Loucy (cell line): ENCODE measurements at regions not wholly inside any gene's neighbourhood (a gene's known extent, or its start where the extent isn't known, plus 50 kb on each side); places are given as distances from the start of the nearest gene placed in this dataset.

Source experiments
- H2AFZ ChIP-seq: fragments of 200-600 bp; sonication (generic); 2 replicates; pipeline ENCODE4 v1.6.0; 2016; ENCODE audit warnings: antibody characterized with exemption, mild to moderate bottlenecking, low read length, moderate library complexity
- H3F3A ChIP-seq: fragments of 200-600 bp; 2 replicates; pipeline ENCODE4 v1.6.0; 2016; ENCODE audit warnings: antibody characterized with exemption, low read depth, mild to moderate bottlenecking
- H3K27me3 ChIP-seq: fragments of 200-600 bp; sonication (generic); 2 replicates; pipeline ENCODE4 v1.6.1; 2014; ENCODE audit warnings: low read length, mild to moderate bottlenecking; ENCODE audit not compliant: insufficient read depth, poor library complexity, severe bottlenecking
- H3K36me3 ChIP-seq: fragments of 200-600 bp; sonication (generic); 2 replicates; pipeline ENCODE4 v1.6.1; 2016; ENCODE audit warnings: low read length; ENCODE audit not compliant: insufficient read depth
- H3K4me1 ChIP-seq: fragments of 200-600 bp; sonication (generic); 2 replicates; pipeline ENCODE4 v1.5.1; 2014; ENCODE audit warnings: low read length, mild to moderate bottlenecking; ENCODE audit not compliant: insufficient read depth, poor library complexity, severe bottlenecking
- H3K4me2 ChIP-seq: fragments of 200-600 bp; sonication (generic); 2 replicates; pipeline ENCODE4 v1.6.0; 2014; ENCODE audit warnings: antibody characterized with exemption, low read length, low read depth, mild to moderate bottlenecking; ENCODE audit not compliant: poor library complexity, severe bottlenecking
- H3K4me3 ChIP-seq: fragments of 200-600 bp; sonication (generic); 2 replicates; pipeline ENCODE4 v1.5.1; 2014; ENCODE audit warnings: low read length, mild to moderate bottlenecking, mixed read lengths; ENCODE audit not compliant: poor library complexity, severe bottlenecking
- H3K79me2 ChIP-seq: fragments of 200-600 bp; sonication (generic); 2 replicates; pipeline ENCODE4 v1.6.1; 2014; ENCODE audit warnings: low read length; ENCODE audit not compliant: insufficient read depth
- H3K9ac ChIP-seq: fragments of 200-600 bp; sonication (generic); 2 replicates; pipeline ENCODE4 v1.6.0; 2014; ENCODE audit warnings: mild to moderate bottlenecking, low read depth, low read length, moderate library complexity; ENCODE audit not compliant: poor library complexity, severe bottlenecking
- H3K9me2 ChIP-seq: fragments of 200-600 bp; sonication (generic); replicated peaks from 2 replicates; pipeline ENCODE4 v1.6.1; 2016; ENCODE audit warnings: low read depth, low read length, mixed read lengths
- H3K9me3 ChIP-seq: fragments of 200-600 bp; sonication (generic); 2 replicates; pipeline ENCODE4 v1.6.1; 2014; ENCODE audit warnings: mild to moderate bottlenecking, antibody characterized with exemption, low read length, low read depth; ENCODE audit not compliant: insufficient read depth
- H4K20me1 ChIP-seq: fragments of 200-600 bp; sonication (generic); 2 replicates; pipeline ENCODE4 v1.6.0; 2014; ENCODE audit warnings: antibody characterized with exemption, low read length, mild to moderate bottlenecking; ENCODE audit not compliant: insufficient read depth, poor library complexity, severe bottlenecking
- CTCF ChIP-seq: fragments of 200-600 bp; sonication (generic); conservative IDR thresholded peaks from 2 replicates; pipeline ENCODE4 v1.5.1; 2014; ENCODE audit warnings: mild to moderate bottlenecking, antibody characterized with exemption, low read length
- EZH2phosphoT487 ChIP-seq: fragments of 200-600 bp; IDR thresholded peaks from 2 replicates; pipeline ENCODE4 v1.6.1; 2018; ENCODE audit warnings: antibody characterized with exemption, mild to moderate bottlenecking, moderate library complexity, borderline replicate concordance

GRCh38 chr5:144086295-144086694, 84.2 kb downstream of the YIPF5 start:
- H3K9ac ChIP-seq = no peak overlapping the region
- H3K4me1 ChIP-seq = peaks cover 12% of the 10 kb centered on the region
- H3K9me3 ChIP-seq = peaks cover 6% of the 10 kb centered on the region; the same call in 1 of the 2 replicates
- H3F3A ChIP-seq = no peaks in the 10 kb centered on the region
- no peaks in the 10 kb centered on the region for H3K27me3 ChIP-seq
- H3K79me2 ChIP-seq = no peaks in the 10 kb centered on the region
- no peak for TF ChIP-seq CTCF
- TF ChIP-seq EZH2phosphoT487 = no peak
- H3K9me2 ChIP-seq = no peaks in the 10 kb centered on the region
- H3K36me3 ChIP-seq = no peaks in the 10 kb centered on the region
- H3K4me2 ChIP-seq = no peak overlapping the region
- H3K4me3 ChIP-seq = no peak overlapping the region
- no peak overlapping the region for H2AFZ ChIP-seq
- no peaks in the 10 kb centered on the region for H4K20me1 ChIP-seq

DNA sequence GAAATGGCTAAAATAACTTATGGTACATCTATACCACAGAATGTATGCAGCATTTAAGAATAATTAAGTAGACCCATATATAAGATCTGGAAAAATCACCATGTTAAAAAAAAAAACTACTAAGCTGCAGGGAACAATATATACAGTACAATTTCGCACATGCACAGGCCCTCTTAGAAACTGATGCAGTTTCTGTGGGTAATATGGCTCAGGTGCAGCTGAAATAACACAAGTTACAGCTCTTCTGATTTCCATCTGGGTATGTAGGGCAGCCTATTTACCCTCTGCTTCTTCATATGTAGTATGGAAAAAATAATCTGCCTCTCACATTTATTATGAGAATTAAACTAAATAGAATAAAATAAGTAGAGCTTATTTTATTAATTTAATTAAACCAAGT, 82.9 kb downstream of the YIPF5 start:
- no peak overlapping the region for H3K4me3 ChIP-seq
- no peaks in the 10 kb centered on the region for H3F3A ChIP-seq
- H3K9ac ChIP-seq = no peak overlapping the region
- no peaks in the 10 kb centered on the region for H4K20me1 ChIP-seq
- no peaks in the 10 kb centered on the region for H3K9me2 ChIP-seq
- no peaks in the 10 kb centered on the region for H3K36me3 ChIP-seq
- H3K9me3 ChIP-seq = no peaks in the 10 kb centered on the region
- no peak overlapping the region for H3K4me2 ChIP-seq
- H3K27me3 ChIP-seq = no peaks in the 10 kb centered on the region
- TF ChIP-seq EZH2phosphoT487 (no peak), CTCF (no peak)
- H3K4me1 ChIP-seq = peaks cover 15% of the 10 kb centered on the region
- H3K79me2 ChIP-seq = no peaks in the 10 kb centered on the region
- no peak overlapping the region for H2AFZ ChIP-seq

DNA sequence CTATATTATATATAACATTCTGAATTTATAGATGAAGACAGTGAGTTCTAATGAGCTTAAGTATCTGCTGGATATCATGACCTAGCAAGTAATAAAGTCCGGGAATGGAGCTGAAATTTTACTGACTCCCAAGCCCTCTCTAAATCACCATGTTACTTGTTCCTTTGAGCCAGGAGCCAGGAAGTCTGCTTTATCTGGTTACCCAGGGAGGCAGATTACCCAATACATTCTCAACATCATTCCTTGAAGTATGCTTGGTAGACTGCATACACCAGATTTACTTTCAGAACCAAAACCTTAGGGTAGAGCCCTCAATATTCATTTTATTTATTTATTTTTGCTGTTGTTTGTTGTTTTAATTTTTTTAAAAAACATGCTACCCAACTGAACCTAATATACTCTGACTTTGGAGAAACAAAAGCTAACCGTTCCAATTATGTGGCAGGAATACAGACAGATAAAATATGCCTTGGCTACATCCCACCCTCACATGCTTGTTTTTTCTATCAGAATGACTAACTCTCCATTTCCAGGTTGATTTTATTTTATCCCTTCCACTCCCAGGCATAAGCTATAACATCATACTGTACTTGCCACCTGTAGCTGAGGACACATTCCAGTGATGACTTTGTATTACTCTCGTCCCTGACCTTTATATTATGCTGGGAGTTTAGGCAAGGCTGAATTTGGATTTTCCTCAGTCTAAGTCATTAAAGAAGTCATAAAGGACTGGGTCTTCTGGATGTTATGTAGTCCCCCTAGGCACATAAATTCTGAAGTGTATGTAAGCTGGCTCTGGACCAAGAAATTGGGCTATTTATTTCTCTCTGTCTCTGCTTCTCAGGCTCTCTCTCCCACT, 82.0 kb downstream of the YIPF5 start:
- Histone ChIP-seq H3K9me3 (no peaks in the 10 kb centered on the region), H3K9me2 (no peaks in the 10 kb centered on the region), H3K4me3 (no peak overlapping the region), H4K20me1 (no peaks in the 10 kb centered on the region), H3K27me3 (no peaks in the 10 kb centered on the region), H2AFZ (0 out of 2 replicates have a peak overlapping the region, but pooled peaks have one; percentile 0), H3K36me3 (no peaks in the 10 kb centered on the region), H3K4me1 (peaks cover 23% of the 10 kb centered on the region), H3K79me2 (no peaks in the 10 kb centered on the region), H3K9ac (no peak overlapping the region), H3F3A (peaks cover under 1% of the 10 kb centered on the region; the same call in 1 of the 2 replicates), H3K4me2 (no peak overlapping the region)
- TF ChIP-seq CTCF (no peak), EZH2phosphoT487 (no peak)
